ENCODE measurements at regions not wholly inside any gene's neighbourhood (a gene's known extent, or its start where the extent isn't known, plus 50 kb on each side); places are given as distances from the start of the nearest gene placed in this dataset.

DNA sequence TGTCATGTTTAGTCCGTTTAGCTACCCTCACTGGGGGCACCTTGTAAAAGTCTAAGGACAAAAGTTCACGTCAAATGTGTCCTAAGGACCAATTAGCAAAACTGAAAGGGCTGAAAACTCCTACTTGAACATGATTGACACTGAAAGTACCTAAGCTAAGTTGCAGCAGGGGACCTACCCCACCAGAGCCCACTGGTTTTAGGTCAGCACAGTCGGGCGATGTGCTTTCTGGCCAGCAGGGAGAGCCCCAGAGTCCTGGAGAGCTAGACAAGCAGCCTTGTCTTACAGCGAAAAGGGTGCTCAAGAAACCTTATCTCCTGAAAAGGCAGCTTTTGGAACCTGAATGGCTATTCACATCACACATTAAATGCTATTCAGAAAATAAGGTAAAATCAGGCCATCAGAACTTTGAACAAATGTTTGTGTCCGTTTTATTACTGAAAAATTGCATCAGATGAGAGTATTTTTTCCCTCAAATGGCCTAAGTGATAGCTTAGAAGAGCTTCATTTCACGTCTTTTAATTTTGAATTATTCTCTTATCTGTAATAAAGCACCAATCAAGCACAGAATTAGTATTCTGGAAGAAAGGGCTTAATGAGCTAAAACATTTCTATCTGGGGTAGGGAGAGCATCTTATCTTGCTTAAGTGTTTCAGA, 52.2 kb upstream of the MKI67 start:
- TF ChIP-seq, protein P1, sequence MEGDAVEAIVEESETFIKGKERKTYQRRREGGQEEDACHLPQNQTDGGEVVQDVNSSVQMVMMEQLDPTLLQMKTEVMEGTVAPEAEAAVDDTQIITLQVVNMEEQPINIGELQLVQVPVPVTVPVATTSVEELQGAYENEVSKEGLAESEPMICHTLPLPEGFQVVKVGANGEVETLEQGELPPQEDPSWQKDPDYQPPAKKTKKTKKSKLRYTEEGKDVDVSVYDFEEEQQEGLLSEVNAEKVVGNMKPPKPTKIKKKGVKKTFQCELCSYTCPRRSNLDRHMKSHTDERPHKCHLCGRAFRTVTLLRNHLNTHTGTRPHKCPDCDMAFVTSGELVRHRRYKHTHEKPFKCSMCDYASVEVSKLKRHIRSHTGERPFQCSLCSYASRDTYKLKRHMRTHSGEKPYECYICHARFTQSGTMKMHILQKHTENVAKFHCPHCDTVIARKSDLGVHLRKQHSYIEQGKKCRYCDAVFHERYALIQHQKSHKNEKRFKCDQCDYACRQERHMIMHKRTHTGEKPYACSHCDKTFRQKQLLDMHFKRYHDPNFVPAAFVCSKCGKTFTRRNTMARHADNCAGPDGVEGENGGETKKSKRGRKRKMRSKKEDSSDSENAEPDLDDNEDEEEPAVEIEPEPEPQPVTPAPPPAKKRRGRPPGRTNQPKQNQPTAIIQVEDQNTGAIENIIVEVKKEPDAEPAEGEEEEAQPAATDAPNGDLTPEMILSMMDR (IDR thresholded peaks at IDR 0.05): no peak
- Mint-ChIP-seq H3K27ac (no peak overlapping the region), H3K4me1 (peaks cover 15% of the 10 kb centered on the region), H3K4me3 (no peak overlapping the region), H3K36me3 (ENCODE audit: low read depth) (peaks cover 4% of the 10 kb centered on the region), H3K27me3 (peaks cover 9% of the 10 kb centered on the region), H3K9me3 (peaks cover 21% of the 10 kb centered on the region)
- ChIA-PET CTCF (interaction anchor here (0.7 to 1.4 kb wide), 3 partner anchors 9 to 21 kb away, joined by 3 to 4 read pairs (median 3); no protein-coding TSS in a partner anchor), POLR2A (no interaction called here)
- intact Hi-C loops (cut with micrococcal nuclease): no loop called here
- DNase-seq: no peak
- peak; percentile 67 for ATAC-seq (ENCODE audit: low read depth)

DNA sequence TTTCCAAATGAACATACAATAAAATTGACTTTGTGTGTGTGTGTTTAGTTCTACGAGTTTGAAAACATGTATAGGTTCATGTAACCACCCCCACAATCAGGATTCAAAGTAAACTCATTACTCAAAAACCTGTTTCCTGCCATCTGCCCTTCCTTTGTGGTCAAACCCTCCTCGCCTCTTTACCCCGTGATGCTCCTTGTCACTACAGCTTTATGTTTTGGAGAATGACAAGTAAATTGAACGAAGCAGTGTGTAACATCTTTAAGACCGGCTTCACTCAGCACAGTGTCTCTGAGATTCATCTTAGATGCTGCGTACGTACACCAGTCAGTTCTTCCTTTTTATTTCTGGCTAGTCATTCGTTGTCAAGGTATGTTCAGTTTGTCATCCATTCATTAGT, 54.6 kb upstream of the MKI67 start:
- DNase-seq (no peak), ATAC-seq (ENCODE audit: low read depth) (no peak)
- POLR2A ChIA-PET: no interaction called here
- Mint-ChIP-seq H3K9me3 (peaks cover 12% of the 10 kb centered on the region), H3K27ac (no peak overlapping the region), H3K27me3 (peaks cover 15% of the 10 kb centered on the region), H3K4me3 (no peak overlapping the region), H3K36me3 (ENCODE audit: low read depth) (peaks cover 1% of the 10 kb centered on the region), H3K4me1 (peaks cover 15% of the 10 kb centered on the region)
- CTCF ChIA-PET: interaction anchor here (1.5 kb wide), 1 partner anchor 31 kb away, joined by 6 read pairs; no protein-coding TSS in a partner anchor
- TF ChIP-seq, protein P1 (IDR thresholded peaks at IDR 0.05): no peak
- intact Hi-C loops (cut with micrococcal nuclease): no loop called here

DNA sequence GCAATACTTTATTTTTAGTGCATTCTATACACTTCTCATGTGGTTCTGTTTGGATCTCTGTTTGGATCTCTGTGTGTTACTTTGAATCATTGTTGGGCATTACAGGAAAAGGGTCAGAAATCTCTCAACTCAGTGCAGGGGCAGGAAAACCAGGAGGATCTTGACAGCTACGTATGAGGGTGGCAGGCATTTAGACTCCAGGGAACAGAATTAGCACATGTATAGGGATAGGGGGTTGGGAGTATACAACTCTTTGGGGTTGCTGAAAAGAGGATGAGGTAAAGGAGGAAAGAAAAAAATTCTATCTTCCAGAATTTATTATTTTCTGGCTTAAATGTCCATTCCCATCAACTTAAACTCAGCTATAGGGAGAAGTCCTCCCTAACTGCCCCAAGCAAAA, 59.4 kb upstream of the MKI67 start:
- Mint-ChIP-seq H3K36me3 (ENCODE audit: low read depth) (peaks cover 1% of the 10 kb centered on the region), H3K4me3 (no peak overlapping the region), H3K4me1 (peaks cover 12% of the 10 kb centered on the region), H3K9me3 (peaks cover 12% of the 10 kb centered on the region), H3K27me3 (peaks cover 14% of the 10 kb centered on the region), H3K27ac (no peak overlapping the region)
- ATAC-seq (ENCODE audit: low read depth): no peak
- ChIA-PET POLR2A (no interaction called here), CTCF (no interaction called here)
- intact Hi-C loops (cut with micrococcal nuclease): no loop called here
- TF ChIP-seq, protein P1 (IDR thresholded peaks at IDR 0.05): no peak
- DNase-seq: no peak

DNA sequence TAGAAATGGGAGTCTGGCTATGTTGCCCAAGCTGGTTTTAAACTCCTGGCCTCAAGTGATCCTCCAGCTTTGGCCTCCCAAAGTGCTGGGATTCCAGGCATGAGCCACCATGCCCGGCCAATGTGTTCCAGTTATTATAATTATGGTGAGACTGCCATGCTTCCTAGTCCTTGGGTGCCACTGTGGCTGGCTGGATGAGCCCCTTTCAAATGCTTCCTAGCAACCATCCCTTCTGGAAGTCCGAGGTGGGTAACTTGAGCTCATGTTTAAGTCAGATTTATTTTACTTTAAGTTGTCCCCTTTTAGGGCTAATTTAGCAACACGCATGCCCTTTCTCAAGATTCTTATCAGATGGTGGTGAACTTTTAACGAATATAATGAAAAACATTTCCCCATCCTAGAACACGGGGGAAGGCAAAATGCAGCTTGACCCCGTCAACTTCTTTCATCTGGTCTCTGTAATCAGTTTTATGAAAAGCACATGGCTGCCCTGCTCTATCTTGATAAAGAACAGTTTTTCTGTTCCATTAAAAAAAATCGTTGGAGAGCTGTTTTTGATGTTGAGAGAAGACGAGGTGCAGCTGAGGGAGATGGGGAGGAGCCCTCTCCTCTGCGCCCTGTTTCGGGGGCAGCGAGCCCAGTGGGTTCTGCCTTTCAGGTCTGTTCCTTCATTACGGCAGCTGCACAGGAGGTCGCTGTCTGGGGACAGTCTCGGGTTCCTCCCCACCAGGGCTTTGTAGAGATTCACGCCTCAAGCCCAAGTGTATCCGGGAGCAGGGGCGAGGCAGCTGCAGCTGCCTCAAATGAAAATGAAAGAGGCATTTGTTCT, 61.0 kb upstream of the MKI67 start:
- peaks cover 12% of the 10 kb centered on the region for H3K9me3 Mint-ChIP-seq
- DNase-seq: no peak
- ATAC-seq (ENCODE audit: low read depth): no peak

More for the DNA sequence above, 61.0 kb upstream of the MKI67 start:
- no peak overlapping the region for H3K4me3 Mint-ChIP-seq
- peaks cover 1% of the 10 kb centered on the region for H3K36me3 Mint-ChIP-seq (ENCODE audit: low read depth)
- H3K27ac Mint-ChIP-seq: no peak overlapping the region
- no peaks in the 10 kb centered on the region for H3K4me1 Mint-ChIP-seq
- intact Hi-C loops (cut with micrococcal nuclease): no loop called here
- TF ChIP-seq, protein P1 (IDR thresholded peaks at IDR 0.05): no peak
- ChIA-PET CTCF (interaction anchor here (0.7 kb wide), 1 partner anchor 9 kb away, joined by 3 read pairs; no protein-coding TSS in a partner anchor), POLR2A (no interaction called here)
- peaks cover 14% of the 10 kb centered on the region for H3K27me3 Mint-ChIP-seq
